ENCODE measurements at regions not wholly inside any gene's neighbourhood (a gene's known extent, or its start where the extent isn't known, plus 50 kb on each side); places are given as distances from the start of the nearest gene placed in this dataset.

GRCh38 chr9:26606756-26607155 lies 285.8 kb downstream of the CAAP1 start:
- in situ Hi-C loops (cut with HindIII; ENCODE audit: low pct_ligation_motif_present, low pct_unique_long_range_greater_than_20kb, low sequenced_read_pairs): no loop called here
- no peak for DNase-seq

- in situ Hi-C loops (cut with HindIII; ENCODE audit: low pct_ligation_motif_present, low pct_unique_long_range_greater_than_20kb, low sequenced_read_pairs): no loop called here
- DNase-seq: no peak
Measured at GRCh38 chr9:26605367-26605766, 287.2 kb downstream of the CAAP1 start.

GRCh38 chr9:26604076-26604662 lies 288.4 kb downstream of the CAAP1 start:
- in situ Hi-C loops (cut with HindIII; ENCODE audit: low pct_ligation_motif_present, low pct_unique_long_range_greater_than_20kb, low sequenced_read_pairs): no loop called here
- no peak for DNase-seq

- no peak for DNase-seq
- in situ Hi-C loops (cut with HindIII; ENCODE audit: low pct_ligation_motif_present, low pct_unique_long_range_greater_than_20kb, low sequenced_read_pairs): no loop called here
Measured at GRCh38 chr9:26603617-26604016, 289.0 kb downstream of the CAAP1 start.

- no peak for DNase-seq
- in situ Hi-C loops (cut with HindIII; ENCODE audit: low pct_ligation_motif_present, low pct_unique_long_range_greater_than_20kb, low sequenced_read_pairs): no loop called here
Measured at GRCh38 chr9:26597542-26598149, 295.0 kb downstream of the CAAP1 start.

- DNase-seq: no peak
- in situ Hi-C loops (cut with HindIII; ENCODE audit: low pct_ligation_motif_present, low pct_unique_long_range_greater_than_20kb, low sequenced_read_pairs): no loop called here
Measured at GRCh38 chr9:26579056-26579455, 313.5 kb downstream of the CAAP1 start.

GRCh38 chr9:26574898-26575440 lies 317.6 kb downstream of the CAAP1 start:
- in situ Hi-C loops (cut with HindIII; ENCODE audit: low pct_ligation_motif_present, low pct_unique_long_range_greater_than_20kb, low sequenced_read_pairs): no loop called here
- DNase-seq: no peak

- in situ Hi-C loops (cut with HindIII; ENCODE audit: low pct_ligation_motif_present, low pct_unique_long_range_greater_than_20kb, low sequenced_read_pairs): no loop called here
- no peak for DNase-seq
Measured at GRCh38 chr9:26574256-26574655, 318.3 kb downstream of the CAAP1 start.

- in situ Hi-C loops (cut with HindIII; ENCODE audit: low pct_ligation_motif_present, low pct_unique_long_range_greater_than_20kb, low sequenced_read_pairs): no loop called here
- no peak for DNase-seq
Measured at GRCh38 chr9:26567976-26568375, 324.6 kb downstream of the CAAP1 start.

GRCh38 chr9:26566141-26566540 lies 326.5 kb downstream of the CAAP1 start:
- in situ Hi-C loops (cut with HindIII; ENCODE audit: low pct_ligation_motif_present, low pct_unique_long_range_greater_than_20kb, low sequenced_read_pairs): no loop called here
- DNase-seq: no peak

- in situ Hi-C loops (cut with HindIII; ENCODE audit: low pct_ligation_motif_present, low pct_unique_long_range_greater_than_20kb, low sequenced_read_pairs): no loop called here
Measured at GRCh38 chr9:26565118-26565517, 327.5 kb downstream of the CAAP1 start.

GRCh38 chr9:26562338-26562737 lies 330.3 kb downstream of the CAAP1 start:
- no peak for DNase-seq
- in situ Hi-C loops (cut with HindIII; ENCODE audit: low pct_ligation_motif_present, low pct_unique_long_range_greater_than_20kb, low sequenced_read_pairs): no loop called here

More at GRCh38 chr9:26565118-26565517, 327.5 kb downstream of the CAAP1 start:
- DNase-seq: no peak

GRCh38 chr9:26561928-26562327 lies 330.7 kb downstream of the CAAP1 start:
- in situ Hi-C loops (cut with HindIII; ENCODE audit: low pct_ligation_motif_present, low pct_unique_long_range_greater_than_20kb, low sequenced_read_pairs): no loop called here
- no peak for DNase-seq

GRCh38 chr9:26559506-26559905 lies 333.1 kb downstream of the CAAP1 start:
- no peak for DNase-seq
- in situ Hi-C loops (cut with HindIII; ENCODE audit: low pct_ligation_motif_present, low pct_unique_long_range_greater_than_20kb, low sequenced_read_pairs): no loop called here

GRCh38 chr9:26551971-26552370 lies 340.6 kb downstream of the CAAP1 start:
- in situ Hi-C loops (cut with HindIII; ENCODE audit: low pct_ligation_motif_present, low pct_unique_long_range_greater_than_20kb, low sequenced_read_pairs): no loop called here
- no peak for DNase-seq

GRCh38 chr9:26551451-26551850 lies 341.2 kb downstream of the CAAP1 start:
- in situ Hi-C loops (cut with HindIII; ENCODE audit: low pct_ligation_motif_present, low pct_unique_long_range_greater_than_20kb, low sequenced_read_pairs): no loop called here
- no peak for DNase-seq

GRCh38 chr9:26548781-26549290 lies 343.8 kb downstream of the CAAP1 start:
- no peak for DNase-seq
- in situ Hi-C loops (cut with HindIII; ENCODE audit: low pct_ligation_motif_present, low pct_unique_long_range_greater_than_20kb, low sequenced_read_pairs): no loop called here

- DNase-seq: no peak
- in situ Hi-C loops (cut with HindIII; ENCODE audit: low pct_ligation_motif_present, low pct_unique_long_range_greater_than_20kb, low sequenced_read_pairs): no loop called here
Measured at GRCh38 chr9:26539867-26540493, 352.6 kb downstream of the CAAP1 start.

GRCh38 chr9:26537211-26537610 lies 355.4 kb downstream of the CAAP1 start:
- in situ Hi-C loops (cut with HindIII; ENCODE audit: low pct_ligation_motif_present, low pct_unique_long_range_greater_than_20kb, low sequenced_read_pairs): no loop called here
- DNase-seq: no peak

GRCh38 chr9:26535151-26535550 lies 357.5 kb downstream of the CAAP1 start:
- no peak for DNase-seq
- in situ Hi-C loops (cut with HindIII; ENCODE audit: low pct_ligation_motif_present, low pct_unique_long_range_greater_than_20kb, low sequenced_read_pairs): no loop called here
